Pons (tissue), 1 donor: ENCODE measurements at regions not wholly inside any gene's neighbourhood (a gene's known extent, or its start where the extent isn't known, plus 50 kb on each side); places are given as distances from the start of the nearest gene placed in this dataset.
"Not testable (repeated sequence)": the region's sequence is repeated elsewhere in the genome, so short reads cannot be mapped to it uniquely, and the experiment has no call there.

Experiments used
- DNase-seq: peaks from one replicate; pipeline ENCODE4 v3.0.0-alpha.2; 2016; ENCODE audit warnings: low spot score

GRCh38 chr4:81314897-81315470 lies 100.0 kb upstream of the PRKG2 start:
- no peak for DNase-seq

- no peak for DNase-seq
These were observed 99.3 kb upstream of the PRKG2 start for GRCh38 chr4:81314196-81314896.

GRCh38 chr4:81307991-81308390 lies 93.0 kb upstream of the PRKG2 start:
- no peak for DNase-seq

GRCh38 chr4:81304871-81305270 lies 89.8 kb upstream of the PRKG2 start:
- DNase-seq: no peak

- DNase-seq: not testable (repeated sequence)
These were observed 85.3 kb upstream of the PRKG2 start for GRCh38 chr4:81300352-81300751.

- DNase-seq: no peak
These were observed 75.8 kb upstream of the PRKG2 start for GRCh38 chr4:81290813-81291212.

- DNase-seq: no peak
These were observed 72.1 kb upstream of the PRKG2 start for GRCh38 chr4:81287101-81287500.

GRCh38 chr4:81282131-81282530 lies 67.1 kb upstream of the PRKG2 start:
- no peak for DNase-seq

- no peak for DNase-seq
These were observed 59.4 kb upstream of the PRKG2 start for GRCh38 chr4:81274460-81274859.

- no peak for DNase-seq
These were observed 57.6 kb upstream of the PRKG2 start for GRCh38 chr4:81272671-81273070.
